ENCODE measurements at regions not wholly inside any gene's neighbourhood (a gene's known extent, or its start where the extent isn't known, plus 50 kb on each side); places are given as distances from the start of the nearest gene placed in this dataset.

DNA sequence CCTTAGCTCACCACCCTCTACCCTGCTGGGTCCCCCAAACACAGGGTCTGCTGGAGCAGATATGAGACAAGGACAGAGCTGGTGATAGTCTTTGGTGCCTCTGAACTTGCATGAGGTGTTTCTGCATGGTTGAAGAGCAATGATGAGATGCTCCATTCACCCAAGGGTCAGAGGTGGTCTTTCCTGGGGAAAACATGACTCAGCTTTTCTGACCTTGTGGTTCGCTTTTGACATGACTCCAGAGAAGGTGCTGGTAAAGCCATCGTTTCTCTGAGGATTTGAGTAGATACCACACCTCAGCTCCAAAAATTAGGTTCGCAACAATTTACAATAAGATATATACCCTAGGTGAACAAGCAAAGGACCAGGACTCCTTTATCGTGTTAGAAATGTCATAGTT, 304.8 kb downstream of the DHX35 start:
- no peak overlapping the region for H3K23ac ChIP-seq (ENCODE audit: insufficient read length)
- H3K4me1 ChIP-seq (replicated peaks in 1 of 4; ENCODE audit: control insufficient read depth in 3 of 4, insufficient read depth in 4 of 4, low read length in 3 of 4), result 0 out of 7 replicates have a peak, but pooled peaks cover 0 to 4% (median 0%) of the 10 kb centered on the region in 4 experiments
- H4K5ac ChIP-seq (ENCODE audit: insufficient read length, low read depth, low read length), result no peak overlapping the region
- H3K79me1 ChIP-seq (ENCODE audit: low read depth, low read length), result no peaks in the 10 kb centered on the region
- no peak overlapping the region for H3K4me2 ChIP-seq (ENCODE audit: insufficient read depth in 1 of 2, low read depth in 2 of 2, low read length in 2 of 2)
- H3K27ac ChIP-seq (ENCODE audit: low read depth, low read length), result no peak overlapping the region
- no peak overlapping the region for H4K91ac ChIP-seq (replicated peaks; ENCODE audit: insufficient read length, low read length)
- H3K23me2 ChIP-seq (ENCODE audit: low read depth, low read length), result no peaks in the 10 kb centered on the region; the same call in 1 of the 2 replicates
- H3K9me3 ChIP-seq (ENCODE audit: insufficient read depth in 2 of 2, low read depth in 1 of 2, low read length in 1 of 2), result no peaks in the 10 kb centered on the region
- H3K56ac ChIP-seq (replicated peaks; ENCODE audit: insufficient read length, low read depth, low read length), result no peak overlapping the region
- H2BK5ac ChIP-seq (ENCODE audit: low read depth, low read length), result no peak overlapping the region
- POLR2A ChIA-PET (ENCODE audit: partially characterized antibody), result no interaction called here
- no peak overlapping the region for H2BK20ac ChIP-seq (ENCODE audit: low read length)
- H3K14ac ChIP-seq (ENCODE audit: insufficient read length), result no peak overlapping the region
- no peak overlapping the region for H2BK15ac ChIP-seq (ENCODE audit: low read length)
- no peak overlapping the region for H3K4me3 ChIP-seq (ENCODE audit: extremely low read depth in 1 of 4, insufficient read depth in 2 of 4, low read depth in 3 of 4, low read length in 4 of 4)
- CTCF ChIA-PET (ENCODE audit: partially characterized antibody), result interaction anchor here (0.8 to 9.0 kb wide), 17 partner anchors 8 to 1696 kb away, joined by 3 to 100 read pairs (median 7); no protein-coding TSS in a partner anchor
- peaks cover 0 to 2% of the 10 kb centered on the region in 2 experiments for H4K20me1 ChIP-seq (replicated peaks in 1 of 2; ENCODE audit: control insufficient read depth in 1 of 2, insufficient read depth in 2 of 2, low read length in 2 of 2)
- no peaks in the 10 kb centered on the region for H3K36me3 ChIP-seq (ENCODE audit: control insufficient read depth in 2 of 4, insufficient read depth in 4 of 4, low read length in 3 of 4)
- H3K27me3 ChIP-seq (replicated peaks in 1 of 4; ENCODE audit: control insufficient read depth in 3 of 4, extremely low read depth in 1 of 4, insufficient read depth in 3 of 4, low read length in 3 of 4), result no peaks in the 10 kb centered on the region
- no peak overlapping the region for H4K8ac ChIP-seq (ENCODE audit: extremely low read depth, insufficient read depth, low read length)
- no peak overlapping the region for H3K9ac ChIP-seq (replicated peaks in 1 of 4; ENCODE audit: extremely low read depth in 1 of 4, low read depth in 3 of 4, low read length in 3 of 4)
- 97% methylated on average over 4 of the region's 4 CpGs; no CpG with 5 or more reads in 1 of the 2 experiments for WGBS, 2 experiments (ENCODE audit: extremely low coverage in 1 of 2, insufficient coverage in 1 of 2, insufficient read length in 1 of 2, insufficient replicate concordance in 2 of 2, low coverage in 1 of 2, low lambda C conversion rate in 2 of 2, missing lambda C conversion rate in 1 of 2)
- no peaks in the 10 kb centered on the region for H3K79me2 ChIP-seq (ENCODE audit: control insufficient read depth in 1 of 2, insufficient read depth in 2 of 2, low read length in 2 of 2)
- no peak overlapping the region for H2BK12ac ChIP-seq (ENCODE audit: low read depth, low read length)
- no peak for DNase-seq (ENCODE audit: low read depth in 1 of 2, low spot score in 2 of 2)
- no peak overlapping the region for H3K18ac ChIP-seq (ENCODE audit: extremely low read depth, low read length)
- H2BK120ac ChIP-seq (replicated peaks; ENCODE audit: low read depth, low read length), result no peak overlapping the region
- H2AK5ac ChIP-seq (ENCODE audit: low read depth, low read length), result no peak overlapping the region
- no peak overlapping the region for H3K4ac ChIP-seq (replicated peaks; ENCODE audit: insufficient read length, low read depth, low read length)
- no peak overlapping the region for H2AFZ ChIP-seq (ENCODE audit: low read length)
- no peak for FAIRE-seq
- no peak for TF ChIP-seq TEAD4 (IDR thresholded peaks at IDR 0.05; ENCODE audit: low read depth, low read length)
